PC-3 (cell line): ENCODE measurements at regions not wholly inside any gene's neighbourhood (a gene's known extent, or its start where the extent isn't known, plus 50 kb on each side); places are given as distances from the start of the nearest gene placed in this dataset.
A peak's percentile ranks its signal among the peaks of the same experiment; 100 is the strongest.

Experiments used
- ATAC-seq: fragments of 200-7000 bp; cut with Tn5 transposase; 2 replicates; pipeline ENCODE4 v1.9.1; 2020; ENCODE audit warnings: mild to moderate bottlenecking, moderate library complexity
- BruUV-seq: library from RNA; stranded (reverse); fragments of 400-500 nt; replicated peaks from 2 replicates; lab custom pipeline; 2021; lab: Mats Ljungman, UMichigan
- CTCF ChIA-PET: fragments of 300-600 bp; sonication (Branson Sonifier 250); formaldehyde crosslinking; loops from one replicate; lab custom pipeline; 2022; ENCODE audit warnings: antibody characterized with exemption; lab: Charles Lee
- POLR2A ChIA-PET: fragments of 300-600 bp; sonication (Branson Sonifier 250); formaldehyde crosslinking; loops from one replicate; lab custom pipeline; 2022; ENCODE audit warnings: antibody characterized with exemption; ENCODE audit not compliant: unreplicated experiment; lab: Charles Lee
- DNase-seq: peaks from one replicate; pipeline ENCODE4 v3.0.0-alpha.2; 2015
- H2AFZ ChIP-seq: fragments of 300-600 bp; sonication (generic); 2 replicates; pipeline ENCODE4 v1.6.0; 2016; ENCODE audit warnings: antibody characterized with exemption, low read length
- H3F3A ChIP-seq: fragments of 300-600 bp; sonication (generic); one replicate; pipeline ENCODE4 v1.6.0; 2017; ENCODE audit warnings: antibody characterized with exemption, low read length, control low read depth, mild to moderate bottlenecking; ENCODE audit not compliant: unreplicated experiment
- H3K27ac ChIP-seq: fragments of 300-600 bp; sonication (generic); 2 replicates; pipeline ENCODE4 v1.5.1; 2016; ENCODE audit warnings: mild to moderate bottlenecking, low read length
- H3K27me3 ChIP-seq: fragments of 300-600 bp; sonication (generic); 2 replicates; pipeline ENCODE4 v1.6.1; 2016; ENCODE audit warnings: low read length, mixed read lengths
- H3K36me3 ChIP-seq: fragments of 300-600 bp; sonication (generic); 2 replicates; pipeline ENCODE4 v1.6.1; 2016; ENCODE audit warnings: low read depth, mixed run types, low read length, mixed read lengths
- H3K4me1 ChIP-seq: fragments of 300-600 bp; sonication (generic); 2 replicates; pipeline ENCODE4 v1.5.1; 2016; ENCODE audit warnings: low read length; ENCODE audit not compliant: insufficient read depth
- H3K4me2 ChIP-seq: fragments of 300-600 bp; sonication (generic); 2 replicates; pipeline ENCODE4 v1.6.0; 2016; ENCODE audit warnings: low read length
- H3K4me3 ChIP-seq: fragments of 300-600 bp; sonication (generic); 2 replicates; pipeline ENCODE4 v1.5.1; 2016; ENCODE audit warnings: mild to moderate bottlenecking, low read length, mixed read lengths
- H3K79me2 ChIP-seq: fragments of 300-600 bp; sonication (generic); 2 replicates; pipeline ENCODE4 v1.6.1; 2017; ENCODE audit warnings: low read length, mixed read lengths
- H3K9ac ChIP-seq: fragments of 300-600 bp; sonication (generic); 2 replicates; pipeline ENCODE4 v1.6.0; 2016; ENCODE audit warnings: mild to moderate bottlenecking, low read length
- H3K9me2 ChIP-seq: fragments of 300-600 bp; sonication (generic); replicated peaks from 2 replicates; pipeline ENCODE4 v1.6.1; 2016; ENCODE audit warnings: mixed run types, low read length, mixed read lengths
- H3K9me3 ChIP-seq: fragments of 300-600 bp; sonication (generic); 2 replicates; pipeline ENCODE4 v1.6.1; 2016; ENCODE audit warnings: low read length, mixed read lengths
- H4K20me1 ChIP-seq: fragments of 300-600 bp; sonication (generic); 2 replicates; pipeline ENCODE4 v1.6.1; 2016; ENCODE audit warnings: low read length, mixed read lengths
- CTCF ChIP-seq: fragments of 300-600 bp; sonication (generic); conservative IDR thresholded peaks from 2 replicates; pipeline ENCODE4 v1.5.1; 2017; ENCODE audit warnings: antibody characterized with exemption, low read depth, mild to moderate bottlenecking, low read length
- EZH2 ChIP-seq: fragments of 300-600 bp; sonication (generic); IDR thresholded peaks from one replicate; pipeline ENCODE4 v1.6.1; 2017; ENCODE audit warnings: antibody characterized with exemption, mild to moderate bottlenecking, low read length; ENCODE audit not compliant: unreplicated experiment
- EZH2phosphoT487 ChIP-seq: fragments of 300-600 bp; sonication (generic); IDR thresholded peaks from 2 replicates; pipeline ENCODE4 v1.6.1; 2018; ENCODE audit warnings: mild to moderate bottlenecking, antibody characterized with exemption, low read length, borderline replicate concordance
- intact Hi-C: fragments of 100-400 bp; cut with micrococcal nuclease; formaldehyde crosslinking; loops from 2 replicates; pipeline ENCODE4 v1.9.0; 2023

GRCh38 chr1:115182012-115182715, 92.9 kb upstream of the TSPAN2 start:
- Histone ChIP-seq H2AFZ (no peak overlapping the region), H3F3A (no peaks in the 10 kb centered on the region), H3K27ac (no peak overlapping the region), H3K9me2 (no peaks in the 10 kb centered on the region), H3K36me3 (no peaks in the 10 kb centered on the region), H3K4me3 (no peak overlapping the region), H3K9me3 (no peaks in the 10 kb centered on the region), H3K27me3 (no peaks in the 10 kb centered on the region), H3K4me2 (no peak overlapping the region), H3K9ac (no peak overlapping the region), H4K20me1 (no peaks in the 10 kb centered on the region), H3K4me1 (peaks cover 44% of the 10 kb centered on the region), H3K79me2 (no peaks in the 10 kb centered on the region)
- ATAC-seq (peak; percentile 25; the same call in 1 of the 2 replicates), DNase-seq (peak; percentile 75)
- no TSS peak for BruUV-seq
- TF ChIP-seq EZH2phosphoT487 (no peak), CTCF (no peak), EZH2 (no peak)
- intact Hi-C loops: no loop called here
- ChIA-PET CTCF (no interaction called here), POLR2A (no interaction called here)

- ATAC-seq: no peak
- ChIA-PET CTCF (no interaction called here), POLR2A (no interaction called here)
- H3K27ac ChIP-seq: no peak overlapping the region
- BruUV-seq: no TSS peak
- no peak overlapping the region for H3K9ac ChIP-seq
- no peaks in the 10 kb centered on the region for H3K36me3 ChIP-seq
- TF ChIP-seq EZH2phosphoT487: no peak
- TF ChIP-seq EZH2: no peak
- no peak for TF ChIP-seq CTCF
- no peaks in the 10 kb centered on the region for H3K79me2 ChIP-seq
- no peaks in the 10 kb centered on the region for H3K9me2 ChIP-seq
- no peaks in the 10 kb centered on the region for H4K20me1 ChIP-seq
- H3K9me3 ChIP-seq: no peaks in the 10 kb centered on the region
- H3K4me3 ChIP-seq: no peak overlapping the region
- H3K27me3 ChIP-seq: no peaks in the 10 kb centered on the region
- no peaks in the 10 kb centered on the region for H3F3A ChIP-seq
- intact Hi-C loops: no loop called here
- DNase-seq: no peak
- no peak overlapping the region for H3K4me2 ChIP-seq
- no peak overlapping the region for H2AFZ ChIP-seq
- H3K4me1 ChIP-seq: peaks cover 44% of the 10 kb centered on the region
These were observed 91.9 kb upstream of the TSPAN2 start for GRCh38 chr1:115181231-115181630.

- H3K36me3 ChIP-seq: no peaks in the 10 kb centered on the region
- H3K9me3 ChIP-seq: no peaks in the 10 kb centered on the region
- TF ChIP-seq EZH2 (no peak), EZH2phosphoT487 (0 out of 2 replicates have a peak, but pooled peaks have one; percentile 54)
- no peaks in the 10 kb centered on the region for H3K27me3 ChIP-seq
- H3K9ac ChIP-seq: no peak overlapping the region
- ChIA-PET CTCF (no interaction called here), POLR2A (no interaction called here)
- intact Hi-C loops: no loop called here
- no peaks in the 10 kb centered on the region for H4K20me1 ChIP-seq
- no peaks in the 10 kb centered on the region for H3K79me2 ChIP-seq
- H3K4me1 ChIP-seq: peaks cover 38% of the 10 kb centered on the region
- H3K9me2 ChIP-seq: no peaks in the 10 kb centered on the region
- H3F3A ChIP-seq: no peaks in the 10 kb centered on the region
- BruUV-seq: no TSS peak
- H2AFZ ChIP-seq: no peak overlapping the region
- no peak overlapping the region for H3K4me3 ChIP-seq
- ATAC-seq (peak; percentile 89), DNase-seq (peak; percentile 95)
- peak overlapping the region; percentile 13; the same call in 1 of the 2 replicates for H3K4me2 ChIP-seq
- peak overlapping the region; percentile 57 for H3K27ac ChIP-seq
These were observed 90.2 kb upstream of the TSPAN2 start for GRCh38 chr1:115179397-115180079.
